ENCODE measurements at regions not wholly inside any gene's neighbourhood (a gene's known extent, or its start where the extent isn't known, plus 50 kb on each side); places are given as distances from the start of the nearest gene placed in this dataset.

DNA sequence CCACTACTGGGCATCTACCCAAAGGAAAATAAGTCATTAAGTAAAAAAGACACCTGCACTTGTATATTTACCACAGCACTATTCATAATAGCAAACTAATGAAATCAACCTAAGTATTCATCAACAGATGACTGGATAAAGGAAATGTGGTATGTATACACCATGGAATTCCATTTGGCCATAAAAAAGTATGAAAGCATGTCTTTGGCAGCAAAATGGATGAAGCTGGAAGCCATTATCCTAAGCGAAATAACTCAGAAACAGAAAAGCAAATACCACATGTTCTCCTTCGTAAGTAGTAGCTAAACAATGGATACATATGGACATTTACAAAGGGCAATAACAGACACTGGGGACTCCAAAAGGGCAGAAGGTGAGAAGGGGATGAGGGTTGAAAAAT lies 485.7 kb upstream of the BRINP3 start:
- DNase-seq (ENCODE audit: low read depth): no peak
- no peak for TF ChIP-seq CTCF (conservative IDR thresholded peaks at IDR 0.05; ENCODE audit: low read depth, low read length)
- no peak overlapping the region for H3K4me3 ChIP-seq (ENCODE audit: low read length)

- no peak for TF ChIP-seq CTCF (conservative IDR thresholded peaks at IDR 0.05; ENCODE audit: low read depth, low read length)
- no peak for DNase-seq (ENCODE audit: low read depth)
- no peak overlapping the region for H3K4me3 ChIP-seq (ENCODE audit: low read length)
Observed at GRCh38 chr1:190975827-190976226, 498.2 kb upstream of the BRINP3 start.

DNA sequence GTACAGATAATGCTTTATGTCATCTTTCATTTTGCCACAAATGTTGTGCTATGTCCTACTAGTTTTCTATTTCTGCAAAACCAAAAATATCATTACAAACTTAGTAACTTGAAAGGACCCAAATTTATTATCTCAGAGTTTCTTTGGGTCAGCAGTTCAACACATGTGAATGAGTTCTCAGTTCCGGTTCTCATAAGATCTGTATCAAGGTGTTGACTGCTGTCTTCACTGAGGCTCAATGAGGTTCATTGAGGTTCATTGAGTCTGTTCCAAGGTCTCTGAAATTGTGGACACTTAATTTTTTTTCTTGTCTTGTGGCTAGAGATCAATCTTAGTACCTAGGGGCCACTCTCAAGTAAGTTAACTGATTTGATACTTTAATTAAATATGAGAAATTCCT lies 525.1 kb upstream of the BRINP3 start:
- no peak for TF ChIP-seq CTCF (conservative IDR thresholded peaks at IDR 0.05; ENCODE audit: low read depth, low read length)
- H3K4me3 ChIP-seq (ENCODE audit: low read length): no peak overlapping the region
- DNase-seq (ENCODE audit: low read depth): no peak

DNA sequence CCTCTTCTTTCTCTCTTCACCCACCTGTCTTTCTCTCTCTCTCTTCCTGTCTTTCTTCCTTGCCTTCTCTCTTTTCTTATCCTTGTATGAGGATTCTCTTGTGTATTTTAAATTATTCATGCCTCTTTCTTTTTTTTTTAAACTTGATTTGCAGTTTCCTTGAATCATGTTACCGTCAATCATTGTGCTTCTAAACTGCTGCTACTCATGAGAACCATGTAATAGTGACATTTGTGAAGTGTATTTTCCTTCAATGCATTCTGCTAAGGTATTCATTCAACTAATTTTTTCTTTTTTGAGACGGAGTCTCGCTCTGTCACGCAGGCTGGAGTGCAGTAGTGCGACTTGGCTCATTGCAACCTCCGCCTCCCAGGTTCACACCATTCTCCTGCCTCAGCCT lies 539.1 kb upstream of the BRINP3 start:
- TF ChIP-seq CTCF (conservative IDR thresholded peaks at IDR 0.05; ENCODE audit: low read depth, low read length): no peak
- DNase-seq (ENCODE audit: low read depth): no peak
- no peak overlapping the region for H3K4me3 ChIP-seq (ENCODE audit: low read length)

DNA sequence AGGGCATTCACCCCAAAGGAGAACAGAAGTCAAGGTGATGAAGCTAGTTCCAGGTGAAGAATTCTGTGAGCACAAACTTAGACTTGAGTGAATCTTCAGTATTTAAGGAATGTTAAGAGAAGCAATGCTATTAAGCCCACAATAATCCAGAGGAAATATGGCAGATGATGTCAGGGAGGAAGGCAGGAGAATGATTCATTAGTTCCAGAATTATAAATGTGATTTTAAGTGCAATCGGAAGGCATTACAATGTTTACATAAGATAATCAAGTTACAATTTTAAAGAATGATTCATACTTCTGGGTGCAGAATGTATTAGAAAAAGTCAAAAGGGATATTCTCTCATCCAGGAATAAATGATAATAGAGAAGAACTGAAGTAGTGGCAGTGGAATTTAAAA lies 545.2 kb upstream of the BRINP3 start:
- H3K4me3 ChIP-seq (ENCODE audit: low read length): no peak overlapping the region
- peak; percentile 53 for DNase-seq (ENCODE audit: low read depth)
- TF ChIP-seq CTCF (conservative IDR thresholded peaks at IDR 0.05; ENCODE audit: low read depth, low read length): no peak

GRCh38 chr1:191025896-191026642 lies 548.4 kb upstream of the BRINP3 start:
- no peak for TF ChIP-seq CTCF (conservative IDR thresholded peaks at IDR 0.05; ENCODE audit: low read depth, low read length)
- no peak overlapping the region for H3K4me3 ChIP-seq (ENCODE audit: low read length)
- DNase-seq (ENCODE audit: low read depth): no peak

DNA sequence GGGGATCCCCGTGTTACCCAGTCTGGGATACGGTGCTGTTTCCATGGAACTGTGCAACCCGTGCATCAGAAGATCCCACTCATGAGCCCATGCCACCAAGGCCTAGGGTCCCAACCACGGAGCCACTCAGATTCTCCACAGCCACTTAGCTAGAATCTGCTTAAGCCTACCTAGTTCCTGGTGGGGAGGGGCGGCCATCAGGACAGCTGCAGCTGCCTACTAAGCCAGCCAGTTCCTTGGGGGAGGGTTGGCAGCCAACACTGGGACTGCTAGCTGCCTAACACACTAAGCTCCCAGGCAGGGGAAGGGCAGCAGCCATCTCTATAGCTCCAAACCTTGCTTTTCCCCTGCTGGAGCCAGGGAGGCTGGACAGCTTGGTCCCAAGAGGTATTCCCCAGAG lies 549.2 kb upstream of the BRINP3 start:
- DNase-seq (ENCODE audit: low read depth): no peak
- no peak overlapping the region for H3K4me3 ChIP-seq (ENCODE audit: low read length)
- no peak for TF ChIP-seq CTCF (conservative IDR thresholded peaks at IDR 0.05; ENCODE audit: low read depth, low read length)
